ENCODE measurements at regions not wholly inside any gene's neighbourhood (a gene's known extent, or its start where the extent isn't known, plus 50 kb on each side); places are given as distances from the start of the nearest gene placed in this dataset.

DNA sequence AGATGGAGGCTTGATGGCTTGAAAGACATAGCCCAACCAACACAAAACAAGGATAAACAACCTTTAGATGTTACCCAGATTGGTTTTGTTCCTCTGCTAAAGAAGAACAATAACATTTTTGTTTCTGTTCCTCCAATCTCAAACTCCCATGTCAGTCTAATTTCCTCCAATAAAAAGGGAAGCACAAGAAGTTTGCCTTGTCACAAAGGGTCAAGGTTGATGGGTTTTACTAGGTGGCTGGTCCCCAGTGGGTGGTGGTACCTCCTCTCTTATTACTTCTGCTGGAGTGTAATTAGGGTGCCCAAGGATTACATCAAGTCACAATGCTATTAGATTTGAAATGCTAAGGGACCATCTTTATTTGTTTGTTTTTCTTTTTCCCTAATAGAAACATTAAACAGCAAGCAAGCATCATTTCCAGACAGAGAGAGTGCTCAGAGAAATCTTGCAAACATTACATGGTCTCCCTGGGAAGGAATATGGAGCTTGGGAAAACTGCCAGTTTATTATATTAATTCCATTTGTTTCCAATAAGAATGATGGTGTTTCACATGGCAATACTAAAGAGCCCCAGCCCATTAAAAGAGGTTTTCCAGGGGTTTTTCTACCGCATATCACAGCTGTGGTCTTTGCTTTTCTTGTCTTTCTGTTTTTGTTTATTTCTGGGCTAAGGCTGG is 78.3 kb upstream of the AOAH start:
- in situ Hi-C loops (cut with MboI; ENCODE audit: low sequenced_read_pairs, unreplicated experiment): no loop called here
- DNase-seq (ENCODE audit: low spot score): no peak
- TF ChIP-seq, protein P1, sequence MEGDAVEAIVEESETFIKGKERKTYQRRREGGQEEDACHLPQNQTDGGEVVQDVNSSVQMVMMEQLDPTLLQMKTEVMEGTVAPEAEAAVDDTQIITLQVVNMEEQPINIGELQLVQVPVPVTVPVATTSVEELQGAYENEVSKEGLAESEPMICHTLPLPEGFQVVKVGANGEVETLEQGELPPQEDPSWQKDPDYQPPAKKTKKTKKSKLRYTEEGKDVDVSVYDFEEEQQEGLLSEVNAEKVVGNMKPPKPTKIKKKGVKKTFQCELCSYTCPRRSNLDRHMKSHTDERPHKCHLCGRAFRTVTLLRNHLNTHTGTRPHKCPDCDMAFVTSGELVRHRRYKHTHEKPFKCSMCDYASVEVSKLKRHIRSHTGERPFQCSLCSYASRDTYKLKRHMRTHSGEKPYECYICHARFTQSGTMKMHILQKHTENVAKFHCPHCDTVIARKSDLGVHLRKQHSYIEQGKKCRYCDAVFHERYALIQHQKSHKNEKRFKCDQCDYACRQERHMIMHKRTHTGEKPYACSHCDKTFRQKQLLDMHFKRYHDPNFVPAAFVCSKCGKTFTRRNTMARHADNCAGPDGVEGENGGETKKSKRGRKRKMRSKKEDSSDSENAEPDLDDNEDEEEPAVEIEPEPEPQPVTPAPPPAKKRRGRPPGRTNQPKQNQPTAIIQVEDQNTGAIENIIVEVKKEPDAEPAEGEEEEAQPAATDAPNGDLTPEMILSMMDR (IDR thresholded peaks at IDR 0.05; ENCODE audit: borderline replicate concordance, control extremely low read depth, extremely low read depth, insufficient read depth, missing control alignments): no peak

DNA sequence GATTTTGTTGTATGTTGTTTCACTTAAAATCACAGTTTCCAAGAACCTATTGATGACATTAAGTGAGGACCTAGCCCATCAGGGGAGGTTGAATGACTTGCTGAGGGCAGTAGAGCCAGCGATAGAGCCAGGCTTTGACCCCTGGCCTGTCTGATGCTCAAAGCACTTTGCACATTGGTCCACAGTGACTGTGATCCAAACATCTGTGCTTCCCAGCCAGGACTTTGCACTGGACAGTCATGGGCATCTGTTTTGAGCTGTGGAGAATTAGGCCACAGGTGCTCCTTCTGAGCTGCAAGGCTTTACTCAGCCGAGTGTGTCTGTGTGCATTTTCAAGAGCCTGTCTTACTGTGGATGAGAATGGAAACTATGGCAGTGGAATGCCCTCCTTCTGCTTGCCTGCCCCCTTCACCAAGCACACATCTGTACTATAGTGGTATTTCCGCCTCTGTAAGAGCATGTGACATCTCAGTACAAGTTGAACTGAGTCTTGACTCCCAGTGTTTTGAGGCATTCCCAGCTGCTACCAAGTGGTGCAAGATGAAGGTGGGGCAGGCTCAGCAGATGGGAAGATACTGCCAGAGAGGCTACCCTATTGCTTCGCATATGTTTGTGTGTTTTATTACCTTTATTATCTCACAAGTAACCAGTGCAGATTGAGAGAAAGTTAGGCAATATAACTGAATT is 72.7 kb upstream of the AOAH start:
- TF ChIP-seq, protein P1 (IDR thresholded peaks at IDR 0.05; ENCODE audit: borderline replicate concordance, control extremely low read depth, extremely low read depth, insufficient read depth, missing control alignments): no peak
- in situ Hi-C loops (cut with MboI; ENCODE audit: low sequenced_read_pairs, unreplicated experiment): no loop called here
- DNase-seq (ENCODE audit: low spot score): no peak

DNA sequence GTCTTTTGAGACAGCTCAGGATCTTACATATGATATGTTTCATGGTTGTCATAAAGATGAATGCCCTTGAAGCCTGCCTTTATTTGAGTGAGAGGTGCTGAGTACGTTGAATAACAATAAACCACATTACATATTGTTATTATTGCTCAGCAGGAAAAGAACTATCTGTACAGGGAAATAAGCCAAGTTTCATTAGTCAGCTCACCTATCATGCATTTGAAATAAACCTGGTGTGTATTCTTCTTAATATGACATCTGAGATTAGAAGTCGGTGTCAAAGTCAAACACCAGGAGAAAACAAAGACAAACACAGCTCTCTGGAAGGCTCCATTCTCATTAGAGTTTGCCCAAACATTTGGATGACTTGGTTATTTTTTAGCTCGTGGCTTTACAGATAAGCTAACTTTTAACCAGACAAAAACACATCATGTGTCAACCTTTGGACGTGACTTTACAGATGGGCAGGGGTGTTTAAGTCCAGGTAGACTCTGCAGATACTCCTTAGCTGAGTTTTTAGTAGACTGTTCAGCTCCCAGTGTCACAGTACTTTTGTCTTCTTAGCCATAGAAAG is 71.2 kb upstream of the AOAH start:
- in situ Hi-C loops (cut with MboI; ENCODE audit: low sequenced_read_pairs, unreplicated experiment): no loop called here
- no peak for DNase-seq (ENCODE audit: low spot score)
- TF ChIP-seq, protein P1 (IDR thresholded peaks at IDR 0.05; ENCODE audit: borderline replicate concordance, control extremely low read depth, extremely low read depth, insufficient read depth, missing control alignments): no peak

GRCh38 chr7:36794689-36795088 is 70.4 kb upstream of the AOAH start:
- DNase-seq (ENCODE audit: low spot score): no peak
- in situ Hi-C loops (cut with MboI; ENCODE audit: low sequenced_read_pairs, unreplicated experiment): no loop called here
- TF ChIP-seq, protein P1 (IDR thresholded peaks at IDR 0.05; ENCODE audit: borderline replicate concordance, control extremely low read depth, extremely low read depth, insufficient read depth, missing control alignments): no peak

DNA sequence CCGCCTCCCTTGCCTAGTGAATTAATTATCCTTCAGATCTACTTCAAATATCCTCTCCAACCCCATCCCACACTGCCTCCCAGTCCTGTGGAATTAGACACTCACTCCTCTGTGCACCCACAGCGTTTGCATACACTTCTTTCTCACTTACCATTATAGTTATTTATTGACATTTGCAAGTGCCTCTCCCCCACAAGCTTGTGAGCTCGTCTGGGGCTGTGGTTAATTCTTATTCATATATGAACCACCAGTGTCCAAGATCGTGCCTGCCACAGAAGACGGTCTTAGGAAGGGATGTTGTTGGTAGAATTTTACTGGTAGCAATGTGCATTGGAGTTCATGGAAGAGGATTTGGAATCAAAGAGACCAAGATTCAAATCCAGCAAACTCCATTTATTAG is 68.1 kb upstream of the AOAH start:
- in situ Hi-C loops (cut with MboI; ENCODE audit: low sequenced_read_pairs, unreplicated experiment): no loop called here
- no peak for DNase-seq (ENCODE audit: low spot score)
- TF ChIP-seq, protein P1 (IDR thresholded peaks at IDR 0.05; ENCODE audit: borderline replicate concordance, control extremely low read depth, extremely low read depth, insufficient read depth, missing control alignments): no peak

DNA sequence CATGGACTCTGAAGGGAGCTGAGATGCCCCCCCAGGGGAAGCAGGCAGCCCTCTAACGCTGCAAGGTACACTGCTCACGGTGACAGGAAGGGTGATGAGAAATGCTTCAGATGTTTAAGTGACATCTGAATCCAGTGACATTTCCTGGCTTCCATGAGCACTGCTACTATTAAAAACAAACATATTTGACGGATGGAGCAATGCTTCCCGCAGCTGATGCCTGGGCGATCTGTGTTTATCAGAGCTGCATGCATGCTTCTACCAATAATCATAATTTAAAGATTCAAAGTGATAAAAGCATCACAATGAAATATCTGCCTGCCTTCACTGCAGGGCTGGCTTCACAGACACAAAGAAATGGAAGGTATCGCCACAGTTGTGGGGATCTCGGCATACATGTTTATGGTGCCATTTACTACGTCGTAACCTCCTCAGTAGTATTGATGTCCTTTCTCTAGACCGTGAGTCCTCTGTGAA is 66.1 kb upstream of the AOAH start:
- TF ChIP-seq, protein P1 (IDR thresholded peaks at IDR 0.05; ENCODE audit: borderline replicate concordance, control extremely low read depth, extremely low read depth, insufficient read depth, missing control alignments): no peak
- in situ Hi-C loops (cut with MboI; ENCODE audit: low sequenced_read_pairs, unreplicated experiment): no loop called here
- no peak for DNase-seq (ENCODE audit: low spot score)
